ENCODE measurements at regions not wholly inside any gene's neighbourhood (a gene's known extent, or its start where the extent isn't known, plus 50 kb on each side); places are given as distances from the start of the nearest gene placed in this dataset.

DNA sequence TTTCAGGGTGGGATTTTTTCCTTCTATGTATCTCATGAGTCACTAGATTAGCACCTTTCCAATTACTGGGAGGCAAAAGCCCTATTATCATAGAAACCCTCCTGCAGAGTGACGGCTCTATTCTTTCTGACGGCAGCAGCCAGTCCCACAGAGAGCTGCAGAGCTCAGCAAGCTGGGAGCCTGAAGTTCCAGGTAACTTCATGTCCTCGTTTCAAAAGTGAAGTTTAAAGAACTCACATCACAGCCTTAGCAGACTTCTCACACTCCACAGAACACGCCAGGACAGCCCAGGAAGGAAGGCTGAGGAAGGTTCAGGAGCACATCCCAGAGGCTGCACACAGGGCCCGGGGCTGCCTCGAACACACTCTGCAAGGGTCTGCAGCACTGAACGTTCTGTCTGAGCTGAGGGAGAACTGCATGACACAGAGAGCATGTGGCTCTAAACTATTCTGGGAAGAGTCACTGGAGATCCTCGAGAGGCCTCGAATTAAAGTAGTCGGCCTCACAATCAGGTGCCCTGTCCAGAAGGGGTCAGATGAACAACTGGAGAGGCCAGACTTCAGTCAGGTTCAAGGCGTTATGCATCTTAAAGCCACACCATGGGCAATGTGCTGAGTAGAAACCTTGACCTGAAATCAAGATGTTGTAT is 104.2 kb upstream of the DRD2 start:
- no peak for DNase-seq

DNA sequence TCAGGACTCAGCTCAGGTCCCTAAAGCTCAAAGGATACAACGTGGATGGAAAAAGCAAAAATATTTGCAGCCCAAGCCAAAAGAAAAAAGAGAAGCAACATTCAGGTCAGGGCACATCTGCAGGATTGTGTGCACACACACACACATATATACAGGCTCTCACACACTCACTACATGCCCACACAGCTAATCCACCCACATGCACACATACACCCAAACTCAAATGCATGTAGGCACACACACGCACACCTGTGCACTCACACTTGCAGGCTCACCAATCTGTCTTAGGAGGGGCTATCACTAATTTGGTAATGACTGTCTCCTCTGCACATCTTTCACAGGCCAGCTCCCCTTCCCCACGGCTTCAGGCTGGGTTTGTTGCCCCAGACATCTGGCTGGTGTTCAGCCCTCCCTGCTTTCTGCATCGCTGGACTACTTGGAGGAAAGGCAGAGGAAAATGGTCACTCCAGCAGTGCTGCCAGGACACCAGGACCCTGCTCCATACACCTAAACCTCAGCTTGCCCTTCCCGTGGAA is 103.6 kb upstream of the DRD2 start:
- no peak for DNase-seq

DNA sequence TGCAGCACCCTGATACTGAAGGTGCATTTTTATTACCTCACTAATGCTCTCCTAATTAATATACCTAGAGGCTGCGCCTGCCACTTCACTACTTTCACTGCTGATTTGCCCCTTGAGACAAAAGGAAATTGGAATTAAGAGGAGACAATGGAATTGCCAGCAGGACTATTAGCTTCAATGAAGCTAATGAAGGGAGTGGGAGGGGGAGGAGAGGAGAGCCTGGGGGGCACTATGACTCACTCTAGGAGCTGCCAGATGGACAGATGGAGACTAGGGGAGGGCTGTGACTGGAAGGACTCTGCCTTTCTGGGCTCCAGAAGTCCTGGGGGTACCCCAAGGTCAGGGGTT is 102.8 kb upstream of the DRD2 start:
- no peak for DNase-seq

GRCh38 chr11:113577356-113578032 is 102.3 kb upstream of the DRD2 start:
- peak; percentile 89 for DNase-seq

- DNase-seq = no peak
Observed at GRCh38 chr11:113574586-113574985, 99.4 kb upstream of the DRD2 start.

GRCh38 chr11:113574171-113574570 is 99.0 kb upstream of the DRD2 start:
- no peak for DNase-seq

DNA sequence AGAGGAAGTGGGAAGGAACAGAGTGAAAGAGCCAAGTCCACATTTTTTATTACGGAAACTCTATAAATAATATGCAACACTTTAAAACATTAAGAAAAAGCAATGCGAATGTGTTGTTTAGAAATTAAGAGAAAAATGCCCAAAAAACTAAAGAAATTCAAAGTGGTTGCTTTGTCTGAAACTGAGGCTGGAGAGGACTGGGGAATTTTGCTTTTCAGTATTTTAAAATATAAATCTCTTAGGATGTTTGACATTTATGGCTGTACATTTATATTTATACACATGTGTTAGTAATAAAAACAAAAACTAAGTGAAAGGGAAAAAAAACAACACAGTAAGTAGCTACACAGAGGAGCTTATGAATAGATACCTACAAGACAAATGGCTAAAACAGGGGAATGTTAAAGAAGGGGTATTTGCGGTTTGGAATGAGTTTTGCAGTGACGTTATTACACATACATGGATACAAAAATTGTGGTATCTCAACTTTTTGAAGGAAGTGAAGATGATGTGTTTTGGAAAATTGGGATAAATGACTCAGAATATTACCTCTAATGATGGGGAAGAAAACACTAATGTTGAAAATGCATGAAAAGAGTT is 97.0 kb upstream of the DRD2 start:
- DNase-seq = no peak

GRCh38 chr11:113571531-113571930 is 96.3 kb upstream of the DRD2 start:
- no peak for DNase-seq

- no peak for DNase-seq
Observed at GRCh38 chr11:113570906-113571305, 95.7 kb upstream of the DRD2 start.

- no peak for DNase-seq
Observed at GRCh38 chr11:113569391-113569790, 94.2 kb upstream of the DRD2 start.

DNA sequence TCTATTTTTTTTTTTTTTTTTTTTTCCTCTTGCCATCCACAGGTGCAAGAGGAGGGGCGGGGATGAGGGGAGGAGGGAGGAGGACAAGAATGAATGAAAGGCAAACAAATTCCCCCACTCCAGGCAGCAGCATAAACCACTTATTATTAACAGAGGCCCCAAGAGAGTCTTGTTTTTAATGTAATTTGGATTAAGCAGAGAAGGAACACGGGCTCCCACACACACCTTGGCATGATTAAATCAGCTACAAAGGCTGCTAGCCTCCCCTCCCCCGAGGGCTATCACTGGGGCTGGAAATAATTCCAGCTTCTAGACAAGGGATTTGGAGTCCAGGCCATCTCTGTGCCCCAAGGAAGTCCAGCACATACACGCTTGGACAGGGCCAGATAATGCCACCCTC is 93.4 kb upstream of the DRD2 start:
- peak; percentile 17 for DNase-seq

- DNase-seq = no peak
Observed at GRCh38 chr11:113567867-113568544, 92.8 kb upstream of the DRD2 start.

DNA sequence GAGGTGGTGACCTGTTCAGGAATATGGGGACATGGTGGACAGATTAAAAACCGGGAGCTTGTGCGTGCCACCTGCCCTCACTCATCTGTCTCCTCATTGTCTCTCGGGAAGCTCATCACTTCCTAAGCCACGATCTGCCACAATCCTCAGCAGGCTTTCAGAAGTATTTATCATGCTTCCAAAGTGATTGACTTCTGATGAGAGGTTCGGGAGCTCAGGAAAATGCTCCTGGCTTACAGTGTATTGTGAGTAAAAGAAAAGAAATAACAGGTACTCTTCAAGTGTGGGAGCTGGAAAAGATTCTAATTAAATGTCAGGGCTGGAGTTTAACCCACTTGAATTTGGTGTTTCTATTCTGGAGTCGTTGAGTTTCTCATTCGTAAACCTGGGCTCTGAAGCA is 91.9 kb upstream of the DRD2 start:
- DNase-seq = no peak

GRCh38 chr11:113564527-113565130 is 89.4 kb upstream of the DRD2 start:
- DNase-seq = no peak

- no peak for DNase-seq
Observed at GRCh38 chr11:113563766-113564526, 88.7 kb upstream of the DRD2 start.

DNA sequence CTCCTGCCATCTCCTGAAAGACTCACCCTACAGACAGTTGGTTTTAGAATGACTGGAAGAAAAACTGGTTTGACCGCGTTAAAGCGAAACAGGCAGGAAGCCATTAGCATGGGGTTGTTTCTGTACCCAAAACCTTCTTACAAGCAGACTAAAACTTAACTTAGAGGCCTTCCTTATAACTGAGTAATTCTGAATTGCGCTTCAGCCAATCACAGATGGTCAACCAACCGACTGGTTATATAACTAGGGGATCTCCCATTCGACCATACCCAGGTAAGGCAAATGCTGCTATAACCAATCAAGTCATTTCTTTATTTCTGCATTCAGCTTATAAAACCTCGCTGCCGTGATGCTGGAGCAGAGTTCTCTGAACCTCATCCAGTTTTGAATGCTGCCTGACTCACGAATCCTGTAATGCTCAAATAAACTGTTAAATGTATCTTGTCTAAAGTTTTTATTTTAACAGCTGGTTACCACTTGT is 87.8 kb upstream of the DRD2 start:
- no peak for DNase-seq

DNA sequence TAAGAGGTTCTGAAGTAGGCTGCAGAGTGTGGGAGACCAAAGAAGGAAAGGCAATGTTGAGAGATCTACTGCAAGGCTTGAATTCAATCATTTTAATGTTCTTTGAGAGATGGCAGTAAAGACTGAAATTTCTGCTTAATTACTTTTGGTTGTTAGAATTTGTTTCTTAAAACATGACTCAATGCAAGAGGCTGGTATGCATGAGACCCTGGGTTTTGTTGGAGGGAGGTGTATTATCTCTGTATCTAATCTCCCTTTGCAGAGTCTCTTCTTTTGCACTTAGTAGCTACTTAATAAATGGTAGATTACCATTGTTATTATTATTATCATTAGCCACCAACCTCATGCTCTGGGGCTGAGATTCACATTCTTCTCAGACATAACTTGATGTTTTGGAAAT is 87.4 kb upstream of the DRD2 start:
- no peak for DNase-seq

DNA sequence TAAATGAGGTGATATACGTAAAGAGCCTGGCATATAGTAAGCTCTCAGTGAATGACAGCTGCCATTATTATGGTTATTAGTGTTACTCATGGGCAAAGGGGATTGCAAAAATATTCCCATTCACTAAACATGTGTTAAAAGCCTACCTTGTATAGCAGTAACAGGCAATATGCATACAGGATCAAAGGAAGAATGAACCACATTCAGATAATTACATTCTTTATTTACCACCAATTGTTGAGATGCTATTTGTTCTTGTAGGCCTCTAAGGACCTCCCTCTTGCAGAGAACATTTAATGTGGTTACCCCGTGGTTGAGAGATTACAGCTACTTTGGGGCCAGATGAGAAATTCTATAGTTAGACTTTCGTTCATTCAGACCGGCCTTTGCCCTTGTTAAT is 82.7 kb upstream of the DRD2 start:
- no peak for DNase-seq

GRCh38 chr11:113556036-113556435 is 80.8 kb upstream of the DRD2 start:
- DNase-seq = no peak

DNA sequence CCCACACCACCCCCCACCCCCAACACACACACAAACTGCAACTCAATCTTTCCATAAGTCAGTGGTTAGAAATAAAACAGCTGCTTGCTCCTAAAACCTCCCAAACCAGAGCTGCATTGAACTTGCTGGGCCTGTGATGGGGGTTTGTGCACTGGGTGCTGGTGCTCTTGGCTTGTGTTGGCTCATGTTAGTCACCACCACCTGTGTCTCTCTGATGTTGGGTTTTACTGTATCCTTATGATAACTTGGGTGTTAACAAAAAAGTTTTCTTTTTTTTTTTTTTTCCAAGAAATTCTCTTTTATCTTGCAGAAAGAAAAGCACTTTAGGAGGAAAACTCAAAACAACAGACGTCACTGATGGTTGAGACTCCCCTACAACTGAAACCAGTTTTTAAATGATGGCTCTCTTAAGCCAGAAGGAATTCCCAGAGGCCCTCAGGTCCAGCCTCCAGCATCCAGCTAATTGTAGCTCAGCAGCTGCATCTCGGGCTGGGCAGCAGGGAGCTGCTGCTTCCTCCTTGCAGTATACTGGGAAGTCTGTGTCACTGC is 79.9 kb upstream of the DRD2 start:
- DNase-seq = no peak

GRCh38 chr11:113554526-113554925 is 79.3 kb upstream of the DRD2 start:
- DNase-seq = no peak

- DNase-seq = no peak
Observed at GRCh38 chr11:113553915-113554314, 78.7 kb upstream of the DRD2 start.
